A673 (cell line): ENCODE measurements at regions not wholly inside any gene's neighbourhood (a gene's known extent, or its start where the extent isn't known, plus 50 kb on each side); places are given as distances from the start of the nearest gene placed in this dataset.
"Not testable (repeated sequence)": the region's sequence is repeated elsewhere in the genome, so short reads cannot be mapped to it uniquely, and the experiment has no call there.

ENCODE experiments used
- CTCF ChIP-seq: fragments of 300-800, 200-600 bp; sonication (generic); conservative IDR thresholded peaks from 2 replicates; pipeline ENCODE4 v1.5.1; 2017; ENCODE audit warnings: low read depth, mild to moderate bottlenecking, antibody characterized with exemption, low read length, moderate library complexity, mixed read lengths
- EZH2 ChIP-seq: fragments of 200-600 bp; sonication (generic); IDR thresholded peaks from 2 replicates; pipeline ENCODE4 v1.6.1; 2017; ENCODE audit warnings: borderline replicate concordance, low read depth, mild to moderate bottlenecking, mixed read lengths, antibody characterized with exemption, low read length; ENCODE audit not compliant: poor library complexity, severe bottlenecking

GRCh38 chr2:44067791-44068181 is 72.0 kb upstream of the LRPPRC start:
- TF ChIP-seq CTCF, EZH2: not testable (repeated sequence)
